Testis (tissue), 2 donors: ENCODE measurements at regions not wholly inside any gene's neighbourhood (a gene's known extent, or its start where the extent isn't known, plus 50 kb on each side); places are given as distances from the start of the nearest gene placed in this dataset.

Source experiments
- POLR2A ChIP-seq: fragments of 450-650 bp; IDR thresholded peaks from one replicate; pipeline ENCODE4 v1.6.1; 2017; ENCODE audit warnings: antibody characterized with exemption, mild to moderate bottlenecking, moderate library complexity
- TF ChIP-seq, protein P1 (sequence below), 3 experiments: fragments of 450-650 bp in 2 of 3; fragments of 200-600 bp in 1 of 3; sonication (generic) in 1 of 3; IDR thresholded peaks; one replicate each; pipeline ENCODE4 v1.5.1; 2016 to 2019; ENCODE audit warnings: antibody characterized with exemption in 3 of 3, mild to moderate bottlenecking in 2 of 3, moderate library complexity in 1 of 3

- no peak for TF ChIP-seq POLR2A
- TF ChIP-seq, protein P1, sequence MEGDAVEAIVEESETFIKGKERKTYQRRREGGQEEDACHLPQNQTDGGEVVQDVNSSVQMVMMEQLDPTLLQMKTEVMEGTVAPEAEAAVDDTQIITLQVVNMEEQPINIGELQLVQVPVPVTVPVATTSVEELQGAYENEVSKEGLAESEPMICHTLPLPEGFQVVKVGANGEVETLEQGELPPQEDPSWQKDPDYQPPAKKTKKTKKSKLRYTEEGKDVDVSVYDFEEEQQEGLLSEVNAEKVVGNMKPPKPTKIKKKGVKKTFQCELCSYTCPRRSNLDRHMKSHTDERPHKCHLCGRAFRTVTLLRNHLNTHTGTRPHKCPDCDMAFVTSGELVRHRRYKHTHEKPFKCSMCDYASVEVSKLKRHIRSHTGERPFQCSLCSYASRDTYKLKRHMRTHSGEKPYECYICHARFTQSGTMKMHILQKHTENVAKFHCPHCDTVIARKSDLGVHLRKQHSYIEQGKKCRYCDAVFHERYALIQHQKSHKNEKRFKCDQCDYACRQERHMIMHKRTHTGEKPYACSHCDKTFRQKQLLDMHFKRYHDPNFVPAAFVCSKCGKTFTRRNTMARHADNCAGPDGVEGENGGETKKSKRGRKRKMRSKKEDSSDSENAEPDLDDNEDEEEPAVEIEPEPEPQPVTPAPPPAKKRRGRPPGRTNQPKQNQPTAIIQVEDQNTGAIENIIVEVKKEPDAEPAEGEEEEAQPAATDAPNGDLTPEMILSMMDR (IDR thresholded peaks at IDR 0.05) = no peak
Measured at GRCh38 chr20:11822540-11822794, 95.2 kb upstream of the BTBD3 start.
